ENCODE measurements at regions not wholly inside any gene's neighbourhood (a gene's known extent, or its start where the extent isn't known, plus 50 kb on each side); places are given as distances from the start of the nearest gene placed in this dataset.
"Not testable (repeated sequence)": the region's sequence is repeated elsewhere in the genome, so short reads cannot be mapped to it uniquely, and the experiment has no call there.

DNA sequence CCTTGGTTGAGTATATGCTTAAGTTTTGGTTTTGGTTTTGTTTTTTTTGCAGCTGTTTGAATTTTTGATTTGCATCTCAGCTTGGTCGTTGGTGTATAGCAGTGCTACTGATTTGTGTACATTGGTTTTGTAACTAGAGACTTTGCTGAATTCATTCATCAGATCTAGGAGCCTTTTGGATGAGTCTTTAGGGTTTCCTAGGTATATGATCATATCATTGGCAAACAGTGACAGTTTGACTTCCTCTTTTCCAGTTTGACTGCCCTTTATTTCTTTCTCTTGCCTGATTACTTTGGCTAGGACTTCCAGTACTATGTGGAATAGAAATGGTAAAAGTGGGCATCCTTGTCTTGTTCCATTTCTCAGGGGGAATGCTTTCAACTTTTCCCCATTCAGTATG is 1174.9 kb downstream of the PLA2G4A start:
- H3K9me3 Mint-ChIP-seq (ENCODE audit: low read depth); H3K36me3 Mint-ChIP-seq; DNase-seq; CTCF ChIA-PET; H3K4me3 Mint-ChIP-seq; H3K27ac Mint-ChIP-seq; ATAC-seq; H3K4me1 Mint-ChIP-seq; H3K27me3 Mint-ChIP-seq: not testable (repeated sequence)

DNA sequence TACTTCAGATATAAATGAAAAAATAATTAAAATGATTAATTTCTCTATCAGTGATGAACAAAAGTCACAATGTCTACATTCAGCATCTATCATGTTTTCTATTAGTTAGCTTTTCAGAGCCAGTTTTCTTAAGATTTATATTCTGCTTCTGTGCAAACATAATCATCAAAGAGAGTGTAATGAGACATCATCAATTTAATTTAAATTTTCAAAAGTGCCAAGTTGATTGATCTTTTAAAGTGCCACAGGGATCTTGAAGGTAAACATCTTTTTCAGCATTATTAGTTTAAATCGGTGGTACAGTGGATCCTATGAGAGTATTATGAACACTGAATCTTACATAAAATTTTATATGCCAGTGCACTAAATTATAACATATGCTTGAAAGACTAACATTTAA is 1176.1 kb downstream of the PLA2G4A start:
- ATAC-seq (no peak), DNase-seq (no peak)
- H3K9me3 Mint-ChIP-seq (ENCODE audit: low read depth): no peaks in the 10 kb centered on the region
- H3K27me3 Mint-ChIP-seq: no peaks in the 10 kb centered on the region
- H3K36me3 Mint-ChIP-seq: no peaks in the 10 kb centered on the region
- no peak overlapping the region for H3K4me3 Mint-ChIP-seq
- H3K27ac Mint-ChIP-seq: no peak overlapping the region
- no peaks in the 10 kb centered on the region for H3K4me1 Mint-ChIP-seq
- CTCF ChIA-PET: no interaction called here

DNA sequence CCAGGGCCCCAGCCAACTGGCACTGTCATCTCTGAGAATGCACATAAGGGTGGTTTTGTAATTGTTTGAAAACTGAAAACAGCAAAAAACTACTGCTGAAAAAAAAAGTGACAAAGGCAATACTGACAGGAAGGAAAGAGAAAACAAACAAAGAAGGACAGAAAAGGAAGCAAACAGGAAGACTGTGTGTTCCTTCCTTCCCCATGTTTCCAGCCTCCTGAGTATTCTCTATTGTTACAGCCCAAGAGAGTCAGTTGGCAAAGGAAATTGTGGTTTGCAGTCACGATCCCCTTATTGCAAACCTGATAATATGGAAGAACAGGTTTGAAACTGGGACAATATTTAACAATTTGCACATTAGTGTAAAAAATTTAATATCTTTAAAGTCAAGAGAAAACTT is 1177.6 kb downstream of the PLA2G4A start:
- CTCF ChIA-PET: no interaction called here
- DNase-seq: no peak
- Mint-ChIP-seq H3K4me3 (no peak overlapping the region), H3K27ac (no peak overlapping the region), H3K4me1 (no peaks in the 10 kb centered on the region), H3K9me3 (ENCODE audit: low read depth) (no peaks in the 10 kb centered on the region), H3K27me3 (no peaks in the 10 kb centered on the region), H3K36me3 (no peaks in the 10 kb centered on the region)
- no peak for ATAC-seq

DNA sequence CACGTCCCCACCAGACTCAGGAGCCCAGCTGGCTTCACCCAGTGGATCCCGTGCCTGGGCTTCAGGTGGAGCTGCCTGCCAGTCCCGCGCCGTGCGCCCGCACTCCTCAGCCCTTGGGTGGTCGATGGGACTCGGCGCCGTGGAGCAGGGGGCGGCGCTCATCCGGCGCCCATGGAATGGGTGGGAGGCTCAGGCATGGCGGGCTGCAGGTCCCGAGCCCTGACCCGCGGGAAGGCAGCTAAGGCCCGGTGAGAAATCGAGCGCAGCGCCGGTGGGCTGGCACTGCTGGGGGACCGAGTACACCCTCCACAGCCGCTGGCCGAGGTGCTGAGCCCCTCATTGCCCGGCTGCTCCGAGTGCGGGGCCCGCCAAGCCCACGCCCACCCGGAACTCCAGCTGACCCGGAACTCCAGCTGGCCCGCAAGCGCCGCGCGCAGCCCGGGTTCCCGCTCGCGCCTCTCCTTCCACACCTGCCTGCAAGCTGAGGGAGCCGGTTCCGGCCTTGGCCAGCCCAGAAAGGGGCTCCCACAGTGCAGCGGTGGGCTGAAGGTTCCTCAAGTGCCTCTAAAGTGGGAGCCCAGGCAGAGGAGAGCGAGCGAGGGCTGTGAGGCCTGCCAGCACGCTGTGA is 1184.6 kb downstream of the PLA2G4A start:
- CTCF ChIA-PET; H3K4me3 Mint-ChIP-seq; DNase-seq; H3K27ac Mint-ChIP-seq; H3K27me3 Mint-ChIP-seq; H3K36me3 Mint-ChIP-seq; ATAC-seq; H3K4me1 Mint-ChIP-seq; H3K9me3 Mint-ChIP-seq (ENCODE audit: low read depth): not testable (repeated sequence)

DNA sequence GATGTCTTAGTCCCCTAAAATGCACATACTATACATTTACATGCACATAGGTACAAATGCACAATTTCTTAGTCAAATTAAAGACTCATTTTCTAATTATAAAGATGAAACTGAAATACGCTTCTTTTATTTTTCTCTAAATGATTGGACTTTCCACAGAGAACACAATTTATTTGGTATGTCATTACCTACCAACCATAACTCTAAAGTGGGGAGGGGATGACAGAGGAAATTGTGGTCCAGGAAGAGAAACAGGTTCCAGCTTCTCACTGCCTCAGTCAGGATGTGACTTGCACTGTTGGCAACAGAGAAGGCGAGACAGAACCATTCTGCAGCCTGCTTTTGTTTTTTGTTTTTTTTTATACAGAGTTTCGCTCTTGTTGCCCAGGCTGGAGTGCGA is 1189.2 kb downstream of the PLA2G4A start:
- H3K27me3 Mint-ChIP-seq: no peaks in the 10 kb centered on the region
- CTCF ChIA-PET: no interaction called here
- peaks cover 8% of the 10 kb centered on the region for H3K9me3 Mint-ChIP-seq (ENCODE audit: low read depth)
- no peak overlapping the region for H3K4me3 Mint-ChIP-seq
- H3K4me1 Mint-ChIP-seq: no peaks in the 10 kb centered on the region
- DNase-seq (no peak), ATAC-seq (no peak)
- H3K27ac Mint-ChIP-seq: no peak overlapping the region
- no peaks in the 10 kb centered on the region for H3K36me3 Mint-ChIP-seq

DNA sequence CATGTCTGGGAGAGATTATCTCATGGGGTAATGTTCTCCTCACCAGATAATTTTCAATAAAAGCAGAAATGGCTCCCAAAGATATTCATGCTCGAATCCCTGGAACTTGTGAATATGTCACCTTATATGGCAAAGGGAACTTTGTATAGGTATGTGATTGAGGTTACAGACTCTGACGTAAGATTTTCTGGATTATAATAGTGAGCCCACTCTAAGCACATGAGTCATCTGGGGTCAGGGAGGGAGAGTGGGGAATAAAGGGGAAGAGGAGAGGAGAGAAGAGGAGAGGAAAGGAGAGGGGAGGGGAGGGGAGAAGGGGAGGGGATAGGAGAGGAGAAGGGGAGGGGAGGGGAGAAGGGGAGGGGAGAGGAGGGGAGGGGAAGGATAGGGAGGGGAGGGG is 1193.9 kb downstream of the PLA2G4A start:
- H3K4me3 Mint-ChIP-seq: no peak overlapping the region
- ATAC-seq (no peak), DNase-seq (no peak)
- CTCF ChIA-PET: no interaction called here
- H3K27me3 Mint-ChIP-seq: no peaks in the 10 kb centered on the region
- peaks cover 12% of the 10 kb centered on the region for H3K9me3 Mint-ChIP-seq (ENCODE audit: low read depth)
- no peaks in the 10 kb centered on the region for H3K36me3 Mint-ChIP-seq
- no peak overlapping the region for H3K27ac Mint-ChIP-seq
- H3K4me1 Mint-ChIP-seq: no peaks in the 10 kb centered on the region

DNA sequence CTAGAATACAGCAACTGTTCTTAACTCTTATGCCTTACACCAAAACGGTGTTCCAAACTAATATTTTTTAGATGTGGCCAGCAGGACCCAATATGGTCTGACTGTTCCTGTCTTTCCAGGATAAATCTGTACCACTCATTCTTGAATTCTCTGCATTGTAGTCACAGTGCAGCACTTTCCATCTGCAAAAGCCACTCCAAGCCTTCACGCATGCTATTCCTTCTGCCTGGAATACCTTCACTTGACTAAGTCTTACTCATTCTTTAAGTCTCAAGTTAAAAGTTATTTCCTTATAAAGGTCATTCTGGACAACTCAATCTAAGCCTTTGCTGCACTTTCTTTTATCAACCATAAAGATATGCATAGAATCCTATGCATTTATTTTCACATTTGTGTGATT is 1194.5 kb downstream of the PLA2G4A start:
- no peak overlapping the region for H3K4me3 Mint-ChIP-seq
- DNase-seq (no peak), ATAC-seq (no peak)
- H3K27me3 Mint-ChIP-seq: no peaks in the 10 kb centered on the region
- H3K36me3 Mint-ChIP-seq: no peaks in the 10 kb centered on the region
- H3K27ac Mint-ChIP-seq: no peak overlapping the region
- H3K4me1 Mint-ChIP-seq: no peaks in the 10 kb centered on the region
- CTCF ChIA-PET: no interaction called here
- peaks cover 12% of the 10 kb centered on the region for H3K9me3 Mint-ChIP-seq (ENCODE audit: low read depth)

DNA sequence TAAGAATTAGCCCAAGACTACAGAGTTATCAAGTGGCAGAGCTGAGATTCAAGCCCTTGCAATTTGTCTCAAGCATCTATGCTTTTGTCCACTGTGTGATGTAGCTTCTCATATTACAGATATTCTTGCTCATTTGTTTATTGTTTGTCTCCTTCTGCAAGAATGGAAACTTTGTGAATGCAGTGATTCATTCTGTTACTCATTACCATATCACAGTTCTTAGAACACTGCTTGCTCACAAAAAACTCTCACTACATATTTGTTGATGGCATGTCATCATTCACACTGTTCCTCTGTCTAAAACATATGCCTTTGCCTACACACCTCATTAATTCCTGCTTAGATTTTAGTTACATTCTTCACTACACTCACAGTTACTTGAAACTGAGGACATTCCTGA is 1198.9 kb downstream of the PLA2G4A start:
- H3K4me1 Mint-ChIP-seq: no peaks in the 10 kb centered on the region
- no peak for ATAC-seq
- H3K27me3 Mint-ChIP-seq: no peaks in the 10 kb centered on the region
- peaks cover 4% of the 10 kb centered on the region for H3K9me3 Mint-ChIP-seq (ENCODE audit: low read depth)
- H3K27ac Mint-ChIP-seq: no peak overlapping the region
- CTCF ChIA-PET: no interaction called here
- H3K36me3 Mint-ChIP-seq: no peaks in the 10 kb centered on the region
- no peak for DNase-seq
- H3K4me3 Mint-ChIP-seq: no peak overlapping the region

DNA sequence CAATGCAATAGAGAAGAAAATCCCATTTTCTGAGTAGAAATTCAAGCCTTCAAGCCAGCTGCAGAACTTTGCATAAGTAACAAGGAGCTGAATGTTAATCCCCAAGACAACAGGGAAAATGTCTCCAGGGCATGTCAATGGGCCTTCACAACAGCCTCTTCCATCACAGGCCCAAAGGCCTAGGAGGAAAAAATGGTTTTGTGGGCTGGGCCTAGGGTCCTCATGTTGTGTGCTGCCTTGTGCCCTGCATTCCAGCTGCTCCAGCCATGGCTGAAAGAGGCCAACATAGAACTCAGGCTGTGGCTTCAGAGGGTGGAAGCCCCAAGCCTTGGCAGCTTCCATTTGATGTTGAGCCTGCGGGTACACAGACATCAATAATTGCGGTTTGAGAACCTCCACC is 1208.8 kb downstream of the PLA2G4A start:
- ATAC-seq; H3K27me3 Mint-ChIP-seq; H3K27ac Mint-ChIP-seq; DNase-seq; H3K36me3 Mint-ChIP-seq; H3K4me1 Mint-ChIP-seq; H3K9me3 Mint-ChIP-seq (ENCODE audit: low read depth); CTCF ChIA-PET; H3K4me3 Mint-ChIP-seq: not testable (repeated sequence)

DNA sequence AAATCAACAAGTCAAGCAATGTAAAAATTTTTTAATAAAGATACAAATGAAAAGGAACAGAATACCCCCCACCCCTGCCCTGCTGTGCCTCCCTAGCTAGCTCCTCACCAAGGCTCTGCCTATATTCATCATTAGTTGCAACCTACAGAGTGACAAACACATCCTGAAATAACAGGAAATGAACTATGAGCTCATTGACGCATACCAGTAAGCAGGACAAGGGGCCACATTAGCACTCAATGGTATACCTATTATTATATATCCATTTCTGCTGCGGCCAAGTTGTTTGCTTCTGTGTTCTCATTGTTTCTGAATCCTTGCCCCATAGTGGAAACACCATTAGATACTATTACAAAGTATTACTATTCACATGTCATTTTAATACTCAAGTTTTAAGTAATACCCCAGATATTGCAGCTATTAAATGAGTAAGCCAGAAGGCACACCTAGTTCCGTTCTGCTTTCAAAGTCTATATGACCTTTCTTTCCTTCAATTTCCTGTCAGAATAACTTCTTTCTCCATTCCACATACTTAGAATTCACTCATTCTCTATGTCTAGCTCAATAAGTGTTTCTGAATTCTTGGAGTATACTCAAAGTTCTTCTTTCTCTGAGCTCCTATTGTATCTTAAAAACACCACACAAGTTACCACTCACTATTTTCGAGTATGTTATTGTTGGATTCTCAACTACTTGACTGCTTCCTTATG is 1214.9 kb downstream of the PLA2G4A start:
- DNase-seq: no peak
- Mint-ChIP-seq H3K4me3 (no peak overlapping the region), H3K4me1 (no peaks in the 10 kb centered on the region), H3K27me3 (no peaks in the 10 kb centered on the region), H3K36me3 (no peaks in the 10 kb centered on the region), H3K27ac (no peak overlapping the region), H3K9me3 (ENCODE audit: low read depth) (peaks cover 7% of the 10 kb centered on the region)
- no peak for ATAC-seq
- CTCF ChIA-PET: no interaction called here

DNA sequence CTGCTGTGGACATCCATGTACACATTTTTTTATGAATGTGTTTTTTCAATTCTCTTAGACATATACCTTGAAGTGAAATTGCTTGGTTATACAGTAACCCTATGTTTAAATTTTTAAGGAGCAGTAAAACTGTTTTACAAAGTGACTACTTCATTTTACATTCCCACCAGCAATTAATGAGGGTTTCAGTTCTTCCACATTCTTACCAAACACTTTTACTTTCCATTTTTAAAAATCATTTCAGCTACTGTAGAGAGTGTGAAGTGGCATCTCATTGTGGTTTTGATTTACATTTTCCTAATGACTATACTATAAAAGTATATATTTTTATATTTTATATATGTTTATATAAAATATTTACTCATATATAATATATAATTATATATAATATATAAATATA is 1221.5 kb downstream of the PLA2G4A start:
- CTCF ChIA-PET: no interaction called here
- no peak overlapping the region for H3K27ac Mint-ChIP-seq
- H3K4me1 Mint-ChIP-seq: no peaks in the 10 kb centered on the region
- H3K27me3 Mint-ChIP-seq: no peaks in the 10 kb centered on the region
- ATAC-seq (no peak), DNase-seq (no peak)
- no peak overlapping the region for H3K4me3 Mint-ChIP-seq
- no peaks in the 10 kb centered on the region for H3K9me3 Mint-ChIP-seq (ENCODE audit: low read depth)
- H3K36me3 Mint-ChIP-seq: no peaks in the 10 kb centered on the region

DNA sequence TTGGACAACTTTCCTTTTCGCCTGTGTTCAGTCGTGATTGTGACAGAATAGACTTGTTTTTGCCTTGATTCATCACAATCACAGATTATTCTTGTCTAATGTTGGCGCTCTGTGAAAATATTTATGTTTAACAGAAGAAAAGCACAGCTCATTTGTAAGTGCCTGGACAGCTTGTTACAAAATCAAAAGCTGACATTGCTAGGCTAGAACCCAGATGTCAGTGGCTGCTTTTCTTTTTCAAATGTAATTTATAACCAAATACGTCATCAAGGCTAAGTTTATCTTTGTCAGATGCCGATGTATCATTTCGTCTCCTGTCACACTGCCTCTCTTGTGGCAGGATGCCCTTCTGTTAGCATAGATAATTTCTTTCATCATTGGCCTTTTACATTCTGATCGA is 1227.3 kb downstream of the PLA2G4A start:
- H3K36me3 Mint-ChIP-seq: no peaks in the 10 kb centered on the region
- ATAC-seq (no peak), DNase-seq (no peak)
- H3K27ac Mint-ChIP-seq: no peak overlapping the region
- H3K4me3 Mint-ChIP-seq: no peak overlapping the region
- no peaks in the 10 kb centered on the region for H3K4me1 Mint-ChIP-seq
- H3K9me3 Mint-ChIP-seq (ENCODE audit: low read depth): peaks cover 4% of the 10 kb centered on the region
- H3K27me3 Mint-ChIP-seq: no peaks in the 10 kb centered on the region
- CTCF ChIA-PET: no interaction called here

DNA sequence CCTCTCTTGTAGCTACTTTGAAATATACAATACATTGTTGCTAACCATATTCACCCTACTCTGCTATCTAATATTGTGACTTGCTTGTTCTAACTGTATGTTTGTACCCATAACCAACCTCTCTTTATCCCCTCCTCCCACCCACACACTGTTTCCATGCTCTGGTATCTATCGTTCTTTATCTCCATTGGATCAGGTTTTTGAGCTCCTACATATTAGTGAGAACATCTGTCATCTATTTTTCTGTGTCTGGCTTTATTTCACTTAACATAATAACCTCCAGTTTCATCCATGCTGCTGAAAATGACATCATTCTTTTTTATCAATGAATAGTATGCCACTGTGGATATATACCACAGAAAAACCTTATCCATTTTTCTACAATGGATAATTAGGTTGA is 1230.1 kb downstream of the PLA2G4A start:
- ATAC-seq (no peak), DNase-seq (no peak)
- peaks cover 8% of the 10 kb centered on the region for H3K9me3 Mint-ChIP-seq (ENCODE audit: low read depth)
- H3K27me3 Mint-ChIP-seq: no peaks in the 10 kb centered on the region
- H3K36me3 Mint-ChIP-seq: no peaks in the 10 kb centered on the region
- no peak overlapping the region for H3K4me3 Mint-ChIP-seq
- CTCF ChIA-PET: no interaction called here
- no peaks in the 10 kb centered on the region for H3K4me1 Mint-ChIP-seq
- no peak overlapping the region for H3K27ac Mint-ChIP-seq

DNA sequence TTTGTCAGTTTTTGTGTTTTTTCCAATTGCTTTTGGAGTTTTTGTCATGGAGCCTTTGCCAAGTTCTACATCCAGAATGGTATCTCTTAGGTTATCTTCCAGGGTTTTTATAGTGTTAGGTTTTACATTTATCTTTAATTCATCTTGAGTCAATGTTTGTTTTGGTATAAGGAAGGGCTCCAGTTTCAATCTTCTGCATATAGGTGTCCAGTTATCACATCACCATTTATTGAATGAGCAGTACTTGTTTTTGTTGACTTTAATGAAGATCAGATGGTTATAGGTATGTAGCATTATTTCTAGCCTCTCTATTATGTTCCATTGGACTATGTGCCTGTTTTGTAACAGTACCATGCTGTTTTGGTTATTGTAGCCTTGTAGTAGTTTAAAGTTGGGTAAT is 1233.1 kb downstream of the PLA2G4A start:
- Mint-ChIP-seq H3K36me3 (no peaks in the 10 kb centered on the region), H3K27me3 (no peaks in the 10 kb centered on the region), H3K9me3 (ENCODE audit: low read depth) (peaks cover 17% of the 10 kb centered on the region), H3K4me1 (no peaks in the 10 kb centered on the region), H3K27ac (no peak overlapping the region), H3K4me3 (no peak overlapping the region)
- CTCF ChIA-PET: no interaction called here
- no peak for DNase-seq
- no peak for ATAC-seq

DNA sequence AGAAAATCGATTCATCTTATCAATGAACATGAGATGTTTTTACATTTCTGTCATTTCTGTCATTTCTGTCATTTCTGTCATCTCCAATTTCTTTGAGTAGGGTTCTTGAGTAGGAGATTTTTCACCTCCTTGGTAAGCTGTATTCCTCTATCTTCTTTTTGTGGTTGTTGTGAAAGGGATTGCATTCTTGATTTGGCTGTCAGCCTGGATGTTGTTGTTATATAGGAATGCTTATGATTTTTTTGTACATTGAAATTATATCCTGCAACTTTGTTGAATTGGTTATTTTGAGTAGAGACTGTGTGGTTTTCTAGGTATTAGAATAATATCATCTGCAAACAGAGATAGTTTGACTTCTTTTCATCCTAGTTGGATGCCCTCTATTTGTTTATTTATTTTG is 1233.7 kb downstream of the PLA2G4A start:
- H3K4me1 Mint-ChIP-seq: no peaks in the 10 kb centered on the region
- CTCF ChIA-PET: no interaction called here
- H3K27me3 Mint-ChIP-seq: no peaks in the 10 kb centered on the region
- DNase-seq (no peak), ATAC-seq (no peak)
- H3K4me3 Mint-ChIP-seq: no peak overlapping the region
- H3K27ac Mint-ChIP-seq: no peak overlapping the region
- H3K9me3 Mint-ChIP-seq (ENCODE audit: low read depth): peaks cover 16% of the 10 kb centered on the region
- H3K36me3 Mint-ChIP-seq: no peaks in the 10 kb centered on the region

All from activated CD8-positive, alpha-beta memory T cell treated with anti-CD3 and anti-CD28 coated beads, Interleukin-2, amount 10 ng/mL, durations not matched to agents 7 days and 5 days (primary cell).